Testis (tissue), 2 donors: ENCODE measurements at regions not wholly inside any gene's neighbourhood (a gene's known extent, or its start where the extent isn't known, plus 50 kb on each side); places are given as distances from the start of the nearest gene placed in this dataset.

Experiments used
- POLR2A ChIP-seq: fragments of 450-650 bp; IDR thresholded peaks from one replicate; pipeline ENCODE4 v1.6.1; 2017; ENCODE audit warnings: antibody characterized with exemption, mild to moderate bottlenecking, moderate library complexity
- TF ChIP-seq, protein P1 (sequence below), 3 experiments: fragments of 450-650 bp in 2 of 3; fragments of 200-600 bp in 1 of 3; sonication (generic) in 1 of 3; IDR thresholded peaks; one replicate each; pipeline ENCODE4 v1.5.1; 2016 to 2019; ENCODE audit warnings: antibody characterized with exemption in 3 of 3, mild to moderate bottlenecking in 2 of 3, moderate library complexity in 1 of 3

DNA sequence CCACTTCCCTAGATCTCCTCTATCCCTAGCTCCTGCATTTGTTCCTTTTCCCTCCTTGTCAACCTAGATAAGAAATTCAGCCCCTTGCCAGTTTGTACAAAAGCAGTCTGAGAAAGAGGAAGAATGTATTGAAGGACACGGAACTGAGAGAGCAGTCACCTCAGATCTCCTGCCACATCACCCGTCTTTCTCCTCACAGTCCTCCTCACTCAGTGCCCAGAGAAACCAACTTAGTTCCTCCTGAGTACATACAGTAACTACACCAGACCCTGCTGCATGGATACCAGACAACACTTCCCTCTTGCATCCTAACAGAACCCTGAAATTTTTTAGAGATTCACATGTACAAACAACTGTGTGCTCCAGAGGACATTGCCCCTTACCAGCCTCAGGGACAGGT, 563.6 kb upstream of the ADAMTS9 start:
- no peak for TF ChIP-seq POLR2A
- TF ChIP-seq, protein P1, sequence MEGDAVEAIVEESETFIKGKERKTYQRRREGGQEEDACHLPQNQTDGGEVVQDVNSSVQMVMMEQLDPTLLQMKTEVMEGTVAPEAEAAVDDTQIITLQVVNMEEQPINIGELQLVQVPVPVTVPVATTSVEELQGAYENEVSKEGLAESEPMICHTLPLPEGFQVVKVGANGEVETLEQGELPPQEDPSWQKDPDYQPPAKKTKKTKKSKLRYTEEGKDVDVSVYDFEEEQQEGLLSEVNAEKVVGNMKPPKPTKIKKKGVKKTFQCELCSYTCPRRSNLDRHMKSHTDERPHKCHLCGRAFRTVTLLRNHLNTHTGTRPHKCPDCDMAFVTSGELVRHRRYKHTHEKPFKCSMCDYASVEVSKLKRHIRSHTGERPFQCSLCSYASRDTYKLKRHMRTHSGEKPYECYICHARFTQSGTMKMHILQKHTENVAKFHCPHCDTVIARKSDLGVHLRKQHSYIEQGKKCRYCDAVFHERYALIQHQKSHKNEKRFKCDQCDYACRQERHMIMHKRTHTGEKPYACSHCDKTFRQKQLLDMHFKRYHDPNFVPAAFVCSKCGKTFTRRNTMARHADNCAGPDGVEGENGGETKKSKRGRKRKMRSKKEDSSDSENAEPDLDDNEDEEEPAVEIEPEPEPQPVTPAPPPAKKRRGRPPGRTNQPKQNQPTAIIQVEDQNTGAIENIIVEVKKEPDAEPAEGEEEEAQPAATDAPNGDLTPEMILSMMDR (IDR thresholded peaks at IDR 0.05) = no peak
